Calu3 (cell line): ENCODE measurements at regions not wholly inside any gene's neighbourhood (a gene's known extent, or its start where the extent isn't known, plus 50 kb on each side); places are given as distances from the start of the nearest gene placed in this dataset.

Experiments used
- BruUV-seq: library from RNA; stranded (reverse); fragments of 400-500 nt; replicated peaks from 2 replicates; lab custom pipeline; 2021; lab: Mats Ljungman, UMichigan
- CTCF ChIA-PET: fragments of 300-600 bp; sonication (Branson Sonifier 250); formaldehyde crosslinking; loops from one replicate; lab custom pipeline; 2022; ENCODE audit warnings: antibody characterized with exemption; lab: Charles Lee
- DNase-seq: peaks from one replicate; pipeline ENCODE4 v3.0.0; 2022
- H3K27ac Mint-ChIP-seq: one replicate; pipeline ENCODE4 v1.8.0; 2022; ENCODE audit warnings: mixed read lengths; ENCODE audit not compliant: unreplicated experiment
- H3K27me3 Mint-ChIP-seq: one replicate; pipeline ENCODE4 v1.8.0; 2022; ENCODE audit warnings: mixed read lengths; ENCODE audit not compliant: unreplicated experiment
- H3K36me3 Mint-ChIP-seq: one replicate; pipeline ENCODE4 v1.8.0; 2022; ENCODE audit warnings: mild to moderate bottlenecking, moderate library complexity, mixed read lengths; ENCODE audit not compliant: insufficient read depth, unreplicated experiment
- H3K4me1 Mint-ChIP-seq: one replicate; pipeline ENCODE4 v1.8.0; 2022; ENCODE audit warnings: mild to moderate bottlenecking, low read depth, mixed read lengths; ENCODE audit not compliant: unreplicated experiment
- H3K4me3 Mint-ChIP-seq: one replicate; pipeline ENCODE4 v1.8.0; 2022; ENCODE audit warnings: mild to moderate bottlenecking, low read depth, moderate library complexity, mixed read lengths; ENCODE audit not compliant: unreplicated experiment
- H3K9me3 Mint-ChIP-seq: one replicate; pipeline ENCODE4 v1.8.0; 2022; ENCODE audit warnings: low read depth, mixed read lengths; ENCODE audit not compliant: unreplicated experiment
- CTCF ChIP-seq: fragments of 200-600 bp; IDR thresholded peaks from one replicate; pipeline ENCODE4 v1.8.0; 2022; ENCODE audit warnings: antibody characterized with exemption; ENCODE audit not compliant: unreplicated experiment
- intact Hi-C: fragments of 100-400 bp; cut with micrococcal nuclease; formaldehyde crosslinking; loops from one replicate; pipeline ENCODE4 v1.10.0; 2022; ENCODE audit not compliant: unreplicated experiment

- intact Hi-C loops, result loop anchor here (5.0 kb wide), 1 partner anchor 245 kb away; no protein-coding TSS in a partner anchor
- Mint-ChIP-seq H3K4me3 (no peak overlapping the region), H3K36me3 (no peaks in the 10 kb centered on the region), H3K9me3 (no peaks in the 10 kb centered on the region), H3K27ac (no peak overlapping the region), H3K4me1 (no peaks in the 10 kb centered on the region), H3K27me3 (no peaks in the 10 kb centered on the region)
- BruUV-seq, result no TSS peak
- no peak for TF ChIP-seq CTCF
- no peak for DNase-seq
- CTCF ChIA-PET, result no interaction called here
Observed at GRCh38 chr5:23136958-23137357, 283.8 kb upstream of the CDH12 start.

GRCh38 chr5:23132231-23132630 is 279.1 kb upstream of the CDH12 start:
- TF ChIP-seq CTCF, result no peak
- H3K27me3 Mint-ChIP-seq, result no peaks in the 10 kb centered on the region
- H3K27ac Mint-ChIP-seq, result no peak overlapping the region
- no peaks in the 10 kb centered on the region for H3K36me3 Mint-ChIP-seq
- no peaks in the 10 kb centered on the region for H3K4me1 Mint-ChIP-seq
- no peak overlapping the region for H3K4me3 Mint-ChIP-seq
- CTCF ChIA-PET, result no interaction called here
- intact Hi-C loops, result no loop called here
- peaks cover 3% of the 10 kb centered on the region for H3K9me3 Mint-ChIP-seq
- no peak for DNase-seq
- BruUV-seq, result no TSS peak

- Mint-ChIP-seq H3K9me3 (peaks cover 5% of the 10 kb centered on the region), H3K4me3 (no peak overlapping the region), H3K27me3 (no peaks in the 10 kb centered on the region), H3K36me3 (no peaks in the 10 kb centered on the region), H3K4me1 (no peaks in the 10 kb centered on the region), H3K27ac (no peak overlapping the region)
- CTCF ChIA-PET, result no interaction called here
- intact Hi-C loops, result no loop called here
- DNase-seq, result no peak
- BruUV-seq, result no TSS peak
- no peak for TF ChIP-seq CTCF
Observed at GRCh38 chr5:23112237-23112636, 259.1 kb upstream of the CDH12 start.

- CTCF ChIA-PET, result no interaction called here
- no peak for TF ChIP-seq CTCF
- BruUV-seq, result no TSS peak
- no peak for DNase-seq
- Mint-ChIP-seq H3K9me3 (peaks cover 3% of the 10 kb centered on the region), H3K36me3 (no peaks in the 10 kb centered on the region), H3K27me3 (no peaks in the 10 kb centered on the region), H3K27ac (no peak overlapping the region), H3K4me1 (no peaks in the 10 kb centered on the region), H3K4me3 (no peak overlapping the region)
- intact Hi-C loops, result no loop called here
Observed at GRCh38 chr5:23105021-23105420, 251.9 kb upstream of the CDH12 start.
